IPS-20b (cell line): ENCODE measurements at regions not wholly inside any gene's neighbourhood (a gene's known extent, or its start where the extent isn't known, plus 50 kb on each side); places are given as distances from the start of the nearest gene placed in this dataset.

Experiments used
- H3K27ac ChIP-seq: one replicate; pipeline ENCODE4 v1.5.1; 2013; ENCODE audit warnings: low read length
- H3K27me3 ChIP-seq: 2 replicates; pipeline ENCODE4 v1.6.1; 2013; ENCODE audit warnings: mild to moderate bottlenecking, low read length, inconsistent platforms; ENCODE audit not compliant: insufficient read depth
- H3K36me3 ChIP-seq: 2 replicates; pipeline ENCODE4 v1.6.1; 2013; ENCODE audit warnings: low read depth, mild to moderate bottlenecking, inconsistent platforms, low read length, moderate library complexity; ENCODE audit not compliant: insufficient read depth
- H3K4me1 ChIP-seq: 2 replicates; pipeline ENCODE4 v1.6.1; 2013; ENCODE audit warnings: mild to moderate bottlenecking, control low read depth, inconsistent platforms, low read length, moderate library complexity; ENCODE audit not compliant: insufficient read depth
- H3K4me3 ChIP-seq: 2 replicates; pipeline ENCODE4 v1.5.1; 2013; ENCODE audit warnings: mild to moderate bottlenecking, low read length, inconsistent platforms
- H3K9ac ChIP-seq: 2 replicates; pipeline ENCODE4 v1.6.1; 2013; ENCODE audit warnings: low read depth, mild to moderate bottlenecking, inconsistent platforms, low read length, moderate library complexity
- H3K9me3 ChIP-seq: 2 replicates; pipeline ENCODE4 v1.6.1; 2013; ENCODE audit warnings: mild to moderate bottlenecking, low read depth, low read length, inconsistent platforms; ENCODE audit not compliant: insufficient read depth

DNA sequence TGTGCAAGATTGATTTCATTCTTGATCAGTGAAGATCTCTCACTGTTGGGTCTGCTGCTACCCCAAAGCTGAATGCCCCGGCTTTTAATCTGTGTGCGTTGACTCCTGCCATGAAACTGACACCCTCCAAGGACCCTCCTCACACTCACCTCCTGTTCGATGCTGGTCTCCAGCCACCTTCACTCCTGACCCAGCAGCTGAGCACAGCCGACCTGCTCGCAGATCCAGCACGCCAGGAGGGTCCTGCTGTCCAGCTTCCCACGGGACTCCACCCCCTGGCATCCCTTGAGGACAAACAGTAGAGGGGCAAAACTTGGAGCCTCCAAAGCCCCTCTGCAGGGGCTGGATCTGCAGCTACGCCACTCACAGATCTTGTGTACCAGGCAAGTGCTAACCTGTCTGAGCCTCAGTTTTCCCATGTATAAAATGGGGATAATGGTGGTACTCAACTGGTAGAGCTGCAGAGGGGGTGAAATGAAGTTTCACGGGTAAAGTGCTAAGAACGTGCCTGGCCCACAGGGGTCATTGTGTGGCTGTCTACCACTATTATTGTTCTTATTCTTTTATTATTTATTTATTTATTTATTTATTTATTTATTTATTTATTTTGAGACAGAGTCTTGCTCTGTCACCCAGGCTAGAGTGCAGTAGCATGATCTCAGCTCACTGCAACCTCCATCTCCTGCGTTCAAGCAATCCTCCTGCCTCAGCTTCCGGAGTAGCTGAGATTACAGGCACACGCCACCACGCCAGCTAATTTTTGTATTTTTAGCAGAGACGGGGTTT lies 178.0 kb downstream of the PHETA1 start:
- Histone ChIP-seq H3K4me3 (no peak overlapping the region), H3K4me1 (peaks cover 15% of the 10 kb centered on the region; the same call in 1 of the 2 replicates), H3K27ac (no peak overlapping the region), H3K9ac (no peak overlapping the region), H3K36me3 (no peaks in the 10 kb centered on the region), H3K9me3 (no peaks in the 10 kb centered on the region), H3K27me3 (no peaks in the 10 kb centered on the region)

- Histone ChIP-seq H3K27ac (no peak overlapping the region), H3K9me3 (no peaks in the 10 kb centered on the region), H3K4me3 (no peak overlapping the region), H3K36me3 (no peaks in the 10 kb centered on the region), H3K4me1 (peaks cover 15% of the 10 kb centered on the region; the same call in 1 of the 2 replicates), H3K9ac (no peak overlapping the region), H3K27me3 (no peaks in the 10 kb centered on the region)
These were observed 179.1 kb downstream of the PHETA1 start for GRCh38 chr12:111189792-111190191.

GRCh38 chr12:111188436-111188835 lies 180.5 kb downstream of the PHETA1 start:
- Histone ChIP-seq H3K27me3 (no peaks in the 10 kb centered on the region), H3K9ac (no peak overlapping the region), H3K4me3 (no peak overlapping the region), H3K27ac (no peak overlapping the region), H3K9me3 (no peaks in the 10 kb centered on the region), H3K36me3 (no peaks in the 10 kb centered on the region), H3K4me1 (peaks cover 12% of the 10 kb centered on the region; the same call in 1 of the 2 replicates)

DNA sequence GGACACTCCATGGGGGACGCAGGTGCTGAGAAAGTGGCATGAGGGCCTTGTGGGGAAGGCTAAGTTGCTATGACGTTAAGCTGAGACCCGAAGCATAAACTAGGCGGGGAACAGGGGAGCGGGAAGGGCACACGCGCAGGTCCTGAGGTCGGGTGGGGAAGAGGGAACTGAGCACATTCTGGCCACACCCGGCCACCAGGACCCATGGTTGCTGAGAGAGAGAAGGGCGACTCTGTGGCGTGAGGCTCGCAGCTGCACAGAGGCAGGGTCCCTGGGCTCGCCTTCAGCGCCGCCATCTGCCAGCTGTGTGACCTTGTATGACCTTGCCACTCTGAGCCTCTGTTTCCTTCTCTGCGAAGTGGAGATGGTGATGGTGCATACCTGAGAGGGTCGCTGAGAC lies 182.5 kb downstream of the PHETA1 start:
- Histone ChIP-seq H3K4me3 (no peak overlapping the region), H3K9me3 (no peaks in the 10 kb centered on the region), H3K27me3 (no peaks in the 10 kb centered on the region), H3K27ac (no peak overlapping the region), H3K4me1 (no peaks in the 10 kb centered on the region), H3K36me3 (no peaks in the 10 kb centered on the region), H3K9ac (no peak overlapping the region)

DNA sequence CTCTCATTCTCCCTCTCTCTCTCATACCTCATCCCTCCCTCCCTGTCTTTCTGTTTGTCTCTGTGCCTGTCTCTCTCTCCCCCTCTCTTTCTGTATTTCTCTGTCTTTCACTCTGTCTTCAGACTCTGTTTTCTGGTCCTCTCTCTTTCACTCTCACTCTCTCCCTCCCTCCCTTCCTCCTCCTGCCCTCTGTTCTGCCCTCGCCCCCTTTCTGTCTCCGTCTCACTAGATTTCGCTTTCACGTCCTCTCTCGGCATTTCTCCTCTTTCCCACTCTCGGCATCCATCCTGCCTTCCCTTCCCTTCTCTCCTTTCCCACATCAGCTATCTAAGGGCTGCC lies 183.0 kb downstream of the PHETA1 start:
- H3K4me3 ChIP-seq = no peak overlapping the region
- H3K36me3 ChIP-seq = no peaks in the 10 kb centered on the region
- H3K4me1 ChIP-seq = no peaks in the 10 kb centered on the region
- H3K9ac ChIP-seq = no peak overlapping the region
- H3K9me3 ChIP-seq = no peaks in the 10 kb centered on the region
- no peaks in the 10 kb centered on the region for H3K27me3 ChIP-seq
- H3K27ac ChIP-seq = no peak overlapping the region

GRCh38 chr12:111185206-111185888 lies 183.5 kb downstream of the PHETA1 start:
- Histone ChIP-seq H3K4me3 (no peak overlapping the region), H3K27me3 (no peaks in the 10 kb centered on the region), H3K9ac (no peak overlapping the region), H3K9me3 (no peaks in the 10 kb centered on the region), H3K36me3 (no peaks in the 10 kb centered on the region), H3K4me1 (no peaks in the 10 kb centered on the region), H3K27ac (no peak overlapping the region)

- H3K9me3 ChIP-seq = no peaks in the 10 kb centered on the region
- no peaks in the 10 kb centered on the region for H3K27me3 ChIP-seq
- no peak overlapping the region for H3K27ac ChIP-seq
- H3K9ac ChIP-seq = no peak overlapping the region
- H3K4me1 ChIP-seq = no peaks in the 10 kb centered on the region
- H3K36me3 ChIP-seq = no peaks in the 10 kb centered on the region
- no peak overlapping the region for H3K4me3 ChIP-seq
These were observed 184.7 kb downstream of the PHETA1 start for GRCh38 chr12:111184161-111184560.

DNA sequence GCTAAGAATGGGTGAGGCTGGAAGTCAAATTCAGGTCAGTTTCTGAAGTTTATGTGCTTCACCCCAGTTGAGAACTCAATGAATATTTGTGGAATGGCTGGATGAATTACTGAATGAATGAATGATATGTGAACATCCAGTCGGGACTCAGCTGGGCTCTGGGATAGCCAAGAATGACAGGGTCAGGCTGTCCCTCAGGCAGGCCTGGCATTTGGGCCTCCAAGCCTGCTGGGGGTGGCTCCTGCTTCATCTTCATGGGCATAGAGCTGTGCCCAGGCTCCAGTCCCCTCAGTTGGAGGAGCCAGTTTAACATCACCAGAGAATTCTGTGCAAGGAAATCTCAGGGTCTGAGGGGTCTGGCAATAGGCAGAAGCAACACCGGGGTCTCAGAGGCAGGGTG lies 185.8 kb downstream of the PHETA1 start:
- Histone ChIP-seq H3K4me1 (no peaks in the 10 kb centered on the region), H3K27me3 (no peaks in the 10 kb centered on the region), H3K4me3 (no peak overlapping the region), H3K27ac (no peak overlapping the region), H3K9me3 (no peaks in the 10 kb centered on the region), H3K36me3 (no peaks in the 10 kb centered on the region), H3K9ac (no peak overlapping the region)

- no peaks in the 10 kb centered on the region for H3K4me1 ChIP-seq
- H3K27ac ChIP-seq = no peak overlapping the region
- H3K27me3 ChIP-seq = no peaks in the 10 kb centered on the region
- H3K9me3 ChIP-seq = no peaks in the 10 kb centered on the region
- H3K4me3 ChIP-seq = no peak overlapping the region
- H3K36me3 ChIP-seq = no peaks in the 10 kb centered on the region
- H3K9ac ChIP-seq = no peak overlapping the region
These were observed 186.5 kb downstream of the PHETA1 start for GRCh38 chr12:111182382-111182781.

DNA sequence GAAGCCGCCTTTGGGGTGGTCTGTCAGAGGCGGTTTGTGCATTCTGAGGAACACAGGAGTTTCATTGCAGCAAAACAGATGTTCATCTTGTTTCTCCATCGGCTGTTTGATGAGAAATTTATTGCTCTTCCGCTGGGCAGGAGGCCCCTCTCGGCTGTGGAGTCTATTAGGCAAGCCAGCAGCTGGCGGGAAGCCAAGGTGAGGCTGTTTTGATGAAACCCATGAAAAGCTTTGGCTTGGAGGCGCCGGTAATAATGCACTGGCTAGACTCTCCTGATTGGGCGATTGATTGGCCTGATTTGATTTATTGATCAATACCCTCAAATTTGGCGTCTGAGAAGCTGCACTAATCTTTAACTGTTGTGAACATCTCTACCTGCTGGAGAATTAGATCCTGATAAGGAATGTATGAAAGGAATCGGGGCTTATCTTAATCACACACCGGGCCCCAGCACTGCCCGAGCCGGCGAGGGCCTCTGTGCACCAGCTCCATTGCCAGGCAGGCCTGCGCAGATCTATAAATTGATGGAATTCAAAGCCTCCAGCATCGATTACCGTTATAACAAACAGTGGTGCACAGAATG lies 187.7 kb downstream of the PHETA1 start:
- H3K4me1 ChIP-seq = no peaks in the 10 kb centered on the region
- H3K4me3 ChIP-seq = no peak overlapping the region
- no peak overlapping the region for H3K27ac ChIP-seq
- H3K27me3 ChIP-seq = no peaks in the 10 kb centered on the region
- H3K9ac ChIP-seq = no peak overlapping the region
- no peaks in the 10 kb centered on the region for H3K36me3 ChIP-seq
- H3K9me3 ChIP-seq = no peaks in the 10 kb centered on the region

- no peaks in the 10 kb centered on the region for H3K9me3 ChIP-seq
- H3K4me3 ChIP-seq = no peak overlapping the region
- no peaks in the 10 kb centered on the region for H3K36me3 ChIP-seq
- no peaks in the 10 kb centered on the region for H3K4me1 ChIP-seq
- no peak overlapping the region for H3K9ac ChIP-seq
- H3K27ac ChIP-seq = no peak overlapping the region
- no peaks in the 10 kb centered on the region for H3K27me3 ChIP-seq
These were observed 188.3 kb downstream of the PHETA1 start for GRCh38 chr12:111180426-111181142.
